ENCODE measurements at regions not wholly inside any gene's neighbourhood (a gene's known extent, or its start where the extent isn't known, plus 50 kb on each side); places are given as distances from the start of the nearest gene placed in this dataset.

DNA sequence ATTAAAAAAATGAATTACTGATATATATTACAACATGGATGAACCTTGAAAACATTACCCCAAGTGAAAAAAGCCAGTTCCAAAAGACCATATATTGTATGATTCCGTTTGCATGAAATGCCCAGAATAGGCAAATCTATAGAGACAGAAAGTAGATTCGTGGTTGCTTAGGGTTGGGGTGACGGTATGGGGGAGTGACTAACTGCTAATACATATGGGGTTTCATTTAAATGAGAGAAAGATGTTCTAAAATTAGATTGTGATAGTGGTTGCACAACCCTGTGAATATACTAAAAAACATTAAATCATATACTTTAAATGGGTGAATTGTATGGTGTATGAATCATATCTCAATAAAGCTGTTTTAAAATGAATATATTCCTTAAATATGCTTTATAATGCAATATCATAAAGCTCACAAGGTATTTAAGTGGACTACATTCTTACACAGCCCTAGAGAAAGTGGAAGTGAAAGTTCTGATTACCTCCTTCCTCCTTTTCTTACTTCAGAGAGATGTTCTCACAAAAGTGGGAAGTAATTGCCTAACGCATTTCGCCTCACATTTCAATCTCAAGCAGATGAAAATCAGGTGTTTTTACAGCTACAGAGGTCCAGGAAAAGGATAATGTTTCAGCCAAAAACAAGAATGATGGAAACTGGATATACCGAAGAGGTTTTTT, 142.7 kb upstream of the GNAO1 start:
- Mint-ChIP-seq H3K9me3 (no peaks in the 10 kb centered on the region), H3K27ac (no peak overlapping the region), H3K36me3 (no peaks in the 10 kb centered on the region)
- DNase-seq (ENCODE audit: low spot score in 2 of 2) = no peak
- no peak for ATAC-seq

DNA sequence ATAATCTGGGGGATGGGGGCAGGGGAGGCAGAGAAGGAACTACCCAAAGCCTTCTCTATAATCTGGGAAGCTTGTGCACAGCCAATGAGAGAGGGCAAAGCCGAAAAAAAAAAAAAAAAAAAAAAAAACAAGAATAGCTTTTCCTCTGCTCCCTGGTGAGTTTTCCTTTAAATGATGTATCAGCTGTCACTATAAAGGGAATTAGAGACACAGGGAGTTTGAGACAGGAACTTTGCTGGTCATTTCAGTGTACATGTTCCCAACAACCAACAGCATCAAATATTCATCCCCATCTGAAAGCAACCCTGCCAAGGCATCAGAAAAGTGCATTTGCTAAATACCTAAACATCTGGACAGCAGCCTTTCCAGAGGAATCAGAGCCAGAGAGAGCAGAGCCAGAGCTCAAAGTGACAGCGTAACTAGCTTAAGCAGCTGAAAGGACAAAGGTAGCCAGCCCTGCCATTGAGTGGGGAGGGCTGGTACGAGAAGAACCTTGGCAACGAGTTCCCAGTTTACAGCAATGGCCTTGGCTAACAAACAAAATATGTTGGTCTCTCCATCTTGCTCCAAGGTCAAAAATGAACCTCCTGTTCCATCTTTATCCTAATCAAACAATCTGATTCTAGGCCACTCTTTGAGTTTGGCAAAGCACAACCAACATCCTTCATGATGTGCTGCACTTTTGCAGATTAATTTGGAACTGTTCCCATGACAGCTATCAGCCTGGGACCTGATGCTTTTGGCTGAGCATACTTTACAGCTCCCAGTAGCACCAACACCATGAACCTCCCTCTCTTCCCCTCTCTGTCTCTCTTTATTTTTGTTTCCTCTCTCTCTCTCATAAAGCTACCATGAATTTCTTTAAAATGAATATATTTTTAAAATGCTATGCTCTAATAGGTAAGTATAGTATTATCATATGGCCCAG, 143.7 kb upstream of the GNAO1 start:
- Mint-ChIP-seq H3K9me3 (no peaks in the 10 kb centered on the region), H3K27ac (no peak overlapping the region), H3K36me3 (no peaks in the 10 kb centered on the region)
- ATAC-seq (no peak), DNase-seq (ENCODE audit: low spot score in 2 of 2) (no peak)

DNA sequence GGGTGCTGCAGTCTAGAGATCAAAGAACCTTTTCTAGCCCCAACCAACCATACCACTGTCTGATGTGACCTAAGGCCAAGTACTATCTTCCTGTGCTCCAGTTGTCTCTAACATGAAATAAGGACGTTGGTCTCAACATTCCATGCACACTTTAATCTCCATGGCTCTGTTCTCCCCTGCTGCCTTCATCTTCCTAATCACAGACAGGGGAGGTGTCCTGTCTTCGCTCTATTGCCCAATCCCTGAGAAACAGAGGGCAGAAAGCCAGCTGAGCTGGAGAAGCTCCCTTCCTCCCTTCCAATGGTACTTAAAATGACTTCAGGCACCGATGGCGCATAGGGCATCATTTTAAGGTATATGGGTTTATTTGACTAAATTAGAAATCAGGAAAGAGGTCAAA, 148.9 kb upstream of the GNAO1 start:
- DNase-seq (ENCODE audit: low spot score in 2 of 2) = no peak
- H3K27ac Mint-ChIP-seq = no peak overlapping the region
- H3K9me3 Mint-ChIP-seq = peaks cover 9 to 10% of the 10 kb centered on the region in 2 donors
- ATAC-seq = no peak
- peaks cover 0 to 8% of the 10 kb centered on the region in 2 donors for H3K36me3 Mint-ChIP-seq

DNA sequence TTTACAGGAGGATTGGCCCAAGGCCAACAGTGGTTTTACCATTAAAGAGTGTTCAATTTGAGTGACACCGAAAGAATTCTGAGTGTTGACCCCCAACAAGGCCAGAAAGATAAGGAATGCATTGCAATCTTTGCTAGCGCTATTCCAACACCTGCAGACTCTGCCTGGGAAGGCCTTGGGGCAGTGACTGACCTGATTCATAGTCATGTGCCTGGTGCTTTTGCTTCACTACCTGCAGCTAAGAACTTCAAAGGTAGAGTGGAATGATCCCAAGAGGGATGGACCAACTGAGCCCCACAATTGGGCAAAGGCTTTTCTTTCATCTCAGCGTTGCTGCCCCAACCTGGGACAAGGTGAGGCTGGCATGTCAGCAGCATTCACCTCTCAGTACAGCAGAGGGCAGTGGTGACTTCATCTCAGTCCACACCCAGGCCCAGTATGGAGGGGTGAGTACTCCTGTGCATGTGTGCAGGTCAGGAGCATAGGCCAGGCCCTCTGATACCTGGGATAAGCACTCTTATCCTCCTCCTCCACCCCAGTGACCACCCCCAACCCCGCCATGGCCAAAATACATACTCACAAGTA, 149.6 kb upstream of the GNAO1 start:
- peak in 1 of 2 donors; percentile 5 for DNase-seq (ENCODE audit: low spot score in 2 of 2)
- ATAC-seq = peak; percentile 37 to 70
- Mint-ChIP-seq H3K27ac (no peak overlapping the region), H3K9me3 (peaks cover 10 to 15% of the 10 kb centered on the region in 2 donors), H3K36me3 (peaks cover 0 to 8% of the 10 kb centered on the region in 2 donors)

DNA sequence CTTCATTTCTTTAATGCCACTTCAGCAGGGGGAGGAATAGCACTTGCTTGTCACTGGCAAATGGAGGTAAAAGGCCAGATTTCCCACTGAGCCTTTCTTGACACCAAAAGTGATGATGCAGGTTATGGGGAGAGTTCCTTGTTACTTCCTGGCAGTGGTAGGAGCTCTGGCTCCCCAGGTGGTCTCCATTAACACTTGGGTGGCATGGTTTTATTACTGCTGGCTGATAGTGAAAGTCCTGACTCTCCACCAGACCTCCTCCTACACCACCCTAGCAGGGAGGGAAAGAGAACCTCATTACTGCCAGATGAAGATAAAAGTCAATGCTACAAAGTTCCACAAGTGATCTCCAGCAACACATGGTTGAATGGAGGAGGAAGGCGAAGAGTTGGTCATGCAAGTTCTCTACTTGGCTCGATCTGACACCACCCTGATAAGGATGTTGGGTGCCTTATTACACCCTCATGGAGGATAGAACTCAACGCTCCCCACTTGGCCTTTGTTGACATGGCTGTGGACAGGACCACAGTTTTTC, 152.7 kb upstream of the GNAO1 start:
- Mint-ChIP-seq H3K36me3 (peaks cover 0 to 8% of the 10 kb centered on the region in 2 donors), H3K9me3 (peaks cover 10 to 19% of the 10 kb centered on the region in 2 donors)
- ATAC-seq = no peak

DNA sequence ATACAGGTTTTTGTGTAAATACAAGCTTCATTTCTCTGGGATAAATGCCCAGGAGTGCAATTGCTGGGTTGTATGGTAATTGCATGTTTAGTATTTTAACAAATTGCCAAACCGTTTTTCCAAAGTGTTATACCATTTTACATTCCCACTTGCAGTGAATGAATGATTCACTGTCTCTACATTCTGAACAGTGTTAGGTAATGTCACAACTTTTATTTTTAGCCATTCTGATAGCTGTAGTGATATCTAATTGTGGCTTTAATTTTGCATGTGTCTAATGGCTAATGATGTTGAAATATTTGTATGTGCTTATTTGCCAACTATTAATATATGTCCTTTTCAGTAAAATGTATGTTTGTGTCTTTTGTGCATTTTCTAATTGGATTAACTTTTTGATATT, 156.9 kb upstream of the CES5A start:
- no peak for DNase-seq (ENCODE audit: low spot score in 2 of 2)
- ATAC-seq = no peak
- H3K36me3 Mint-ChIP-seq = no peaks in the 10 kb centered on the region

More for the DNA sequence above, 152.7 kb upstream of the GNAO1 start:
- DNase-seq (ENCODE audit: low spot score in 2 of 2) = no peak
- H3K27ac Mint-ChIP-seq = no peak overlapping the region

DNA sequence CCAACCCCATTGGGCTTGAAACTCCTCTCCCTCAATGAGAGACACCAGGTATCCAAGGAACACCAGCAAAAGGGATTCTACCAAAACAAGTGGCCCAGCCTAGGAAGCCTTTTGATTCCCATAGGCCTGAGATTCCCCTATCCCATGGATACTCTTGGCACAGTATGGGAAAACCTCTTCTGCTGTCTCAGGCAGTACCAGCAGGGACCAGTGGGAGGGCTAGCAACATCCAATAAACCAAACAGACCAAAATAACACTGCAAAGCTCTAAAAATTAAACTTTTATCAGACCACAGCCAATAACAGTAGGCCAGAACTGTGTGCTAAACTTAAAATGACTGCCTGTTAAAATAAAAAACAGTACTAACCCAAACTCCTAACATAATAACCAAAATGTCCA, 153.9 kb upstream of the CES5A start:
- no peak for ATAC-seq
- no peak for DNase-seq (ENCODE audit: low spot score in 2 of 2)
- Mint-ChIP-seq H3K36me3 (no peaks in the 10 kb centered on the region), H3K9me3 (no peaks in the 10 kb centered on the region), H3K27ac (no peak overlapping the region)

More for the DNA sequence above, 156.9 kb upstream of the CES5A start:
- peaks cover 0 to 9% of the 10 kb centered on the region in 2 donors for H3K9me3 Mint-ChIP-seq
- H3K27ac Mint-ChIP-seq = no peak overlapping the region

DNA sequence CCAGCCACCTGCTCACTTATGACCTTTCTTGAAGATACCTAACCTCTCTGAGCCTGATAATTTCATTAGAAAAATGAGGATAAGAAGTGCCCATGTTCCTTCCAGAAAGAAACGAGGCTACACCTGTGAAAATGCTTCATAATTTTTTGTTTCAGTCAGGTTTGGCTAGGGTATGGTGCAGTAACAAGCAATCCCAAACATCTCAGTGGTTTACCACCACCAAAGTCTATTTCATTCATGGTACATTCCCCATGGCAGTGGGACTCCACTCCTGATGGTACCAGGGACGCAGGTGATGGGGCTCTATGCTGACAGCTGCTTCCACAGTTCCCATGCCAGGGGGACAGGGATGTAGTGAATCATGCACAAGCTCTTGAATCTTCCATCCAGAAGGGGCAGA, 147.6 kb upstream of the CES5A start:
- no peaks in the 10 kb centered on the region for H3K36me3 Mint-ChIP-seq
- ATAC-seq (no peak), DNase-seq (ENCODE audit: low spot score in 2 of 2) (no peak)
- H3K27ac Mint-ChIP-seq = no peak overlapping the region
- no peaks in the 10 kb centered on the region for H3K9me3 Mint-ChIP-seq

DNA sequence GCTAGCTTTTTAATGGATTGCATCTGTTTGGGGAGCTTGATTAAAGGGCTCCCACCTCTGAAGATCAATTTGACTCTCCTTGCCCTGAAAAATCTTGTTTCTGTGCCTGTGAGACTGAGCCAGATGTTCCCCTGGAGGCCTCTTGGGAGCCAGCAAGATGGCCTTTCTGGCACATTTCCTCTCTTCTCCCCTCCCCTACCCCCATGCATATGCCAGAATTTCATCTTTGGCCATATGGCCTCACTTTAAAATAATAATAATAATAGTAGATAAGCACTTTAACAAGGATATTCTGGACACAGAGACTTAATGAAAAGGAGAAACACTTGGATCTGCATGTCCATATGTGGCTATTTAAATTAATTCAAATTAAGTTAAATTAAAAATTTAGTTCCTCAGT, 144.1 kb upstream of the CES5A start:
- Mint-ChIP-seq H3K27ac (no peak overlapping the region), H3K36me3 (no peaks in the 10 kb centered on the region), H3K9me3 (no peaks in the 10 kb centered on the region)
- DNase-seq (ENCODE audit: low spot score in 2 of 2) (no peak), ATAC-seq (no peak)

DNA sequence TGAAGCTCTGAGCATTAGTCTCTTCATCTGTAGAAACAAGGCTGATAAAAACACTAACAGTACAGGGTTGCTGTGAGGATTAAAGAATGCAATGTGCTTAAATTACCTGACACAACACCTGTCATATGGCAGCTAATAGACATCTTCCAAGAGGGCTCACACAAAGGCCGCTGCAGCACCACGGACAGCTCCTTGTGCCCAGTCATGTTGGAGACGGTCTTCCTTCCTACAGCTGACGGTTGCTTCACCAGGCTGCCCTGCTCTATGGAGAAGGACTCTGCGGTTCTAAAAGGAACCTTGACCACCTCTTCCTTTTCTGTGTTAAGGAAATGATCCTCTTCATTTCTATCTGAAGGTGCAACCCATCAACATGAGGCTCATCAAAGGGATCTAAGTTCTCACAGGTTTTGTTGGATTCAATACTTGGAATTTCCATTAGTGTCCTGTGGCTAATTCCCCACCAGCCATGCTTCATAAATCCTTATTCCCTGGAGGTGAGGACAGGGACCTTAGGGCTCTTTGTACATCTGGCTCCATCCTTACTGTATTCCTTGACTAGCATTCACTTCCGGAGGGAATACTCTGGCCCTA, 138.9 kb upstream of the CES5A start:
- Mint-ChIP-seq H3K36me3 (no peaks in the 10 kb centered on the region), H3K27ac (no peak overlapping the region), H3K9me3 (no peaks in the 10 kb centered on the region)
- ATAC-seq = no peak
- peak in 1 of 2 donors; percentile 40 for DNase-seq (ENCODE audit: low spot score in 2 of 2)

DNA sequence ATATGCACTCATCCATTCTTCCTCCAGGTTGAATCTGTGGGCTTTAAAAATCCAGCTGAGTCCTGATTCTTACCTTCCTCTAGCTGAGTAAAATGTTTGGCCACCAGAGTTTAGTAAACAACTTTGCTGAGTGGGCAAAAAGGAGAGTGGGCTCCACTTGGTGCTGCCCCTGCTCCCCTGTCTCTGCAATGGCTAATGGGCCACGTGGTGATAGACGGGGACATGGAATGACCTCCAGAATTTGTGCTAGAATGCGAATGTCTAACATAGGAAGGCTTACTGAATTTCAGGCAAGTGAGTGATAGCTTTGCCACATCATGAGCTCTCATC, 137.3 kb upstream of the CES5A start:
- no peak overlapping the region for H3K27ac Mint-ChIP-seq
- no peaks in the 10 kb centered on the region for H3K9me3 Mint-ChIP-seq
- DNase-seq (ENCODE audit: low spot score in 2 of 2) (no peak), ATAC-seq (no peak)
- H3K36me3 Mint-ChIP-seq = no peaks in the 10 kb centered on the region

DNA sequence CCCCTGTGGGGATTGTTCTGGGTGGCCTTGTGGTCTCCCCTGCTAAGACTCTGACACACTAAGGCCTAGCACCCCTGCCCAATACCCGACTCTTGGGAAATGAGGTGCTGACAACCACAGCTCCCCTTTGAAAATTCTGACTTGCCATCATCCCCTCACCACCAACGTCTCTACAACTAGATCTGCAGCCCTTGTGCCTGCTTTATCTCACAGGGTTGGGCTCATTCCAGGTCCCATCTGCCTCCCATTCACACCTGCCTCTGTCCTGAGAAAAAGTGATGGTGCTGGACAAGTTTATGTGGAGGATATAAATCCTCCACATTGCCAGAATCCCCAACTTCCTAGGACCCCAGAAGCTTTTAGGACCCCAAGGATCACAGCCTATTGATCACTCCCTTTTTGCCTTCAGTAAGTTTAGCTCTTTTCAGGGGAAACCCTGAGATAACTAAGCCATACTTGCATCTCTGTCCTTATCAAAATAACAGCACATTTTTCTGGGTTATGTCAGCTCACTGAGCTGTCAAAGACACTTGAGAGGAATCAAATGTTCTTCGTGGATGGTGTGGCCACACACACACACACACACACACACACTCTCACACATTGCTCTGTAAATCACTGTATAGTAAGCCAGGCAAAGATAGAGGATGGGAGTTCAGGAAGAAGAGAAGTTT, 136.8 kb upstream of the CES5A start:
- ATAC-seq (no peak), DNase-seq (ENCODE audit: low spot score in 2 of 2) (no peak)
- no peaks in the 10 kb centered on the region for H3K9me3 Mint-ChIP-seq
- H3K27ac Mint-ChIP-seq = no peak overlapping the region
- no peaks in the 10 kb centered on the region for H3K36me3 Mint-ChIP-seq

DNA sequence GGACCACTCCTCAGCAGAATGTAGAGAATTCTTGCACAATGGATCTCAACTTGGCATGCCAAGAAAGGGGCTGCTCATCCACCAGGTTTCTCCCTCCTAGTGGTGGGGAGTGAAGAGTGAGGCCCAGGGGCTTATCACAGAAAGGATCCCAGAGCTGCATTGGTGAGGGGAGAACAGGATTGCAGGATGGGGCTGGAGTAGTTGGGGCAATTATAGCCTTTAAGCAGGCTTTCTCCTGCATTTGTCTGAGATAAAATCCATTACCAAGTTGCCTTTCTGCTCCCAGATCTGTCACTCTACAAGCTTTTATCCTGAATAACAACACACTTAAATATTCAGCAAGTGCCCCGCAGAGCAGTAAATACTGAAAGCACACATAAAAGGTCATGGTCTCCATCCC, 130.8 kb upstream of the CES5A start:
- no peak for ATAC-seq
- Mint-ChIP-seq H3K36me3 (no peaks in the 10 kb centered on the region), H3K9me3 (peaks cover 0 to 6% of the 10 kb centered on the region in 2 donors), H3K27ac (no peak overlapping the region)
- DNase-seq (ENCODE audit: low spot score in 2 of 2) = no peak

DNA sequence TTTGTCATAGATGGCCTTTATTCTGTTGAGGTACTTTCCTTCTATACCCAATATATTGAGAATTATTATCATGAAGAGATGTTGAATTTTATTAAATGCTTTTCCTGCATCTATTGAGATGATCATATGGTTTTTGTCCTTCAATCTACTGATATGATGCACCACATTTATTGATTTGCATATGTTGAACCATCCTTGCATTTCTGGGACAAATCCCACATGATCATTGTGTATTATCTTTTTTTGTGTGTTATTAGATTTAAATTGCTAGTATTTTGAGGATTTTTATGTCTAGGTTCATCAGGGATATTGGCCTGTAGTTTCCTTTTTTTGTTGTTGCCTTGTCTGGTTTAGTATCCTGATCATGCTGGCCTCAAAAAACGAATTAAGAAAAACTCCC, 124.5 kb upstream of the CES5A start:
- Mint-ChIP-seq H3K9me3 (peaks cover 0 to 15% of the 10 kb centered on the region in 2 donors), H3K36me3 (peaks cover 0 to 6% of the 10 kb centered on the region in 2 donors), H3K27ac (no peak overlapping the region)
- ATAC-seq (no peak), DNase-seq (ENCODE audit: low spot score in 2 of 2) (no peak)

DNA sequence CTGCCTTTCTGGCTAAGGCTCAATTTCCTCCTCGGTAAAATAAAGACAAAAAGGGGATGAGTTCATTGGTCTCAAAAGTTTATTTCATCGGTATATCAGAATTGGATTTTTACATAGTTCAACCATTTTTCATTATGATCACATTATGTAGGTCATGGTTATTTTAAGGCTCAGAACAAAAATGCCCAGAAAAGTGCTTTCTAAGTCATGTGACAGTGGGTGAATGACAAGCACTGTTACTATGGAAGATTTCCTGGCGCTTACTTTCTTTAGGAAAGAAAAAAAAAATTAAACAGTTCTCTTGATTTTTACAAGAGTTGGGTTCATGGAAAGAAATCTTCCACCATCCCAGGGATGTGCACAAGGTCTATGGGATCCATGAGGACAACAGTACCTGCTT, 117.9 kb upstream of the CES5A start:
- ATAC-seq (no peak), DNase-seq (ENCODE audit: low spot score in 2 of 2) (no peak)
- Mint-ChIP-seq H3K27ac (no peak overlapping the region), H3K36me3 (no peaks in the 10 kb centered on the region), H3K9me3 (no peaks in the 10 kb centered on the region)

DNA sequence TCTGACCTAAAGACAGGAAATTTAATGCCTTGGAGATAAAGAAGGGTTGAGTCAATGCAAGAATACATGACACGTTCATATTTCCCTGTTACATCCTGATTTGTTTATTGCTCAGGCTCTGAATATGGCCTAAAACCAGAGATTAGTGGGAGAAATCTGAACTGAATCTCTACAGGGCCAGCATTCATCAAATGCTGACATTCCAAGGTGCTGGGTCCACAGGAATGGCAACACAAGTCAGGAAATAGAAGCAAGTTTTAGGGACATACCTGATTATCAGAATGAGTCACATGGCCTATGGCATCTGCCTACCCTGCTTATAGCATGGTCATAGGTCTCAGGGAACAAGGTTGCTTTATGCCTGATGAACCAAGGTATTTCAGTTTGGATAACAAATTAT, 117.4 kb upstream of the CES5A start:
- Mint-ChIP-seq H3K27ac (no peak overlapping the region), H3K9me3 (no peaks in the 10 kb centered on the region), H3K36me3 (no peaks in the 10 kb centered on the region)
- ATAC-seq = no peak
- DNase-seq (ENCODE audit: low spot score in 2 of 2) = no peak

Measured in activated naive CD4-positive, alpha-beta T cell treated with anti-CD3 and anti-CD28 coated beads, Interleukin-2, amount 50 U/mL, for 72 hours (primary cell).